HuH-7 (cell line): ENCODE measurements at regions not wholly inside any gene's neighbourhood (a gene's known extent, or its start where the extent isn't known, plus 50 kb on each side); places are given as distances from the start of the nearest gene placed in this dataset.
"Not testable (repeated sequence)": the region's sequence is repeated elsewhere in the genome, so short reads cannot be mapped to it uniquely, and the experiment has no call there.

ENCODE experiments used
- DNase-seq: peaks from one replicate; pipeline ENCODE4 v3.0.0; 2011; ENCODE audit warnings: low spot score

- DNase-seq: no peak
These were observed 532.1 kb upstream of the PITX2 start for GRCh38 chr4:111154934-111155333.

GRCh38 chr4:111164556-111164955 is 541.7 kb upstream of the PITX2 start:
- not testable (repeated sequence) for DNase-seq

- DNase-seq: no peak
These were observed 551.5 kb upstream of the PITX2 start for GRCh38 chr4:111174331-111174730.

GRCh38 chr4:111178231-111178630 is 555.4 kb upstream of the PITX2 start:
- DNase-seq: no peak

GRCh38 chr4:111187108-111187507 is 564.2 kb upstream of the PITX2 start:
- DNase-seq: no peak

GRCh38 chr4:111198446-111198845 is 575.6 kb upstream of the PITX2 start:
- DNase-seq: no peak

GRCh38 chr4:111204797-111205196 is 581.9 kb upstream of the PITX2 start:
- DNase-seq: no peak

- DNase-seq: no peak
These were observed 586.1 kb upstream of the PITX2 start for GRCh38 chr4:111208970-111209369.

GRCh38 chr4:111209706-111210105 is 586.8 kb upstream of the PITX2 start:
- DNase-seq: no peak

- no peak for DNase-seq
These were observed 587.7 kb upstream of the PITX2 start for GRCh38 chr4:111210595-111210994.

- no peak for DNase-seq
These were observed 590.7 kb upstream of the PITX2 start for GRCh38 chr4:111213531-111213930.

GRCh38 chr4:111214371-111214770 is 591.5 kb upstream of the PITX2 start:
- DNase-seq: no peak

GRCh38 chr4:111215755-111216154 is 592.9 kb upstream of the PITX2 start:
- no peak for DNase-seq

- DNase-seq: no peak
These were observed 593.9 kb upstream of the PITX2 start for GRCh38 chr4:111216791-111217190.

GRCh38 chr4:111221371-111221770 is 598.5 kb upstream of the PITX2 start:
- no peak for DNase-seq

- no peak for DNase-seq
These were observed 605.5 kb upstream of the PITX2 start for GRCh38 chr4:111228396-111228795.

- DNase-seq: no peak
These were observed 606.0 kb upstream of the PITX2 start for GRCh38 chr4:111228874-111229273.

GRCh38 chr4:111230265-111230664 is 607.4 kb upstream of the PITX2 start:
- no peak for DNase-seq

- DNase-seq: no peak
These were observed 608.4 kb upstream of the PITX2 start for GRCh38 chr4:111231281-111231680.

GRCh38 chr4:111234939-111235338 is 612.1 kb upstream of the PITX2 start:
- DNase-seq: no peak

- no peak for DNase-seq
These were observed 641.0 kb upstream of the PITX2 start for GRCh38 chr4:111263836-111264235.

- DNase-seq: no peak
These were observed 644.1 kb upstream of the PITX2 start for GRCh38 chr4:111266937-111267336.

GRCh38 chr4:111267786-111268185 is 644.9 kb upstream of the PITX2 start:
- no peak for DNase-seq

- DNase-seq: no peak
These were observed 646.0 kb upstream of the PITX2 start for GRCh38 chr4:111268769-111269414.

GRCh38 chr4:111269439-111269838 is 646.6 kb upstream of the PITX2 start:
- DNase-seq: no peak
